ENCODE measurements at regions not wholly inside any gene's neighbourhood (a gene's known extent, or its start where the extent isn't known, plus 50 kb on each side); places are given as distances from the start of the nearest gene placed in this dataset.
"Not testable (repeated sequence)": the region's sequence is repeated elsewhere in the genome, so short reads cannot be mapped to it uniquely, and the experiment has no call there.

DNA sequence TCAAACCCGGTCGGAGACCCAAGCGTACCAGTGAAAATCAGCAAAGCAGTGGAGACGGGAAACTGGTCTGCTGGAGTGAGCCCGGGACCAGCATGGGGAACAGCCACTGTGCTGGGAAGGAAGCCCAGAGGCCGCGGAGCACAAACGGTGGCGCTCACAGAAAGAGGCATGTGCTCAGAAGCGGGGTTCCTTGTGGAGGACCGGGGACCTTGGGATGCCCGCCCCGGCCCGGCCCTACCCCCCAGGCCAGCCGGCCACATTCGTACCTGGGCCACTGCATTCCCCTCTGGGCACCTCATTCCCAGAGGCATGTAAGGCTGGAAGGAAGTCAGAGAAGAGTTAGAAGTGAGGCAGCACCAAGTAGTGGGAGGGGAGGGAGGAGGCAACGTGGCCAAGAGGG lies 79.3 kb downstream of the RFLNA start:
- TF ChIP-seq, protein P1, sequence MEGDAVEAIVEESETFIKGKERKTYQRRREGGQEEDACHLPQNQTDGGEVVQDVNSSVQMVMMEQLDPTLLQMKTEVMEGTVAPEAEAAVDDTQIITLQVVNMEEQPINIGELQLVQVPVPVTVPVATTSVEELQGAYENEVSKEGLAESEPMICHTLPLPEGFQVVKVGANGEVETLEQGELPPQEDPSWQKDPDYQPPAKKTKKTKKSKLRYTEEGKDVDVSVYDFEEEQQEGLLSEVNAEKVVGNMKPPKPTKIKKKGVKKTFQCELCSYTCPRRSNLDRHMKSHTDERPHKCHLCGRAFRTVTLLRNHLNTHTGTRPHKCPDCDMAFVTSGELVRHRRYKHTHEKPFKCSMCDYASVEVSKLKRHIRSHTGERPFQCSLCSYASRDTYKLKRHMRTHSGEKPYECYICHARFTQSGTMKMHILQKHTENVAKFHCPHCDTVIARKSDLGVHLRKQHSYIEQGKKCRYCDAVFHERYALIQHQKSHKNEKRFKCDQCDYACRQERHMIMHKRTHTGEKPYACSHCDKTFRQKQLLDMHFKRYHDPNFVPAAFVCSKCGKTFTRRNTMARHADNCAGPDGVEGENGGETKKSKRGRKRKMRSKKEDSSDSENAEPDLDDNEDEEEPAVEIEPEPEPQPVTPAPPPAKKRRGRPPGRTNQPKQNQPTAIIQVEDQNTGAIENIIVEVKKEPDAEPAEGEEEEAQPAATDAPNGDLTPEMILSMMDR (conservative IDR thresholded peaks at IDR 0.05) = no peak
- WGBS (ENCODE audit: extremely low coverage, insufficient read length, low lambda C conversion rate) = no CpG with 5 or more reads among the region's 17 CpGs
- Histone ChIP-seq H2BK12ac (ENCODE audit: insufficient read length, low read depth, low read length) (no peak overlapping the region), H3K23ac (ENCODE audit: insufficient read length, low read depth, low read length) (no peak overlapping the region), H3K79me1 (ENCODE audit: insufficient read depth, low read depth, low read length, poor library complexity, severe bottlenecking) (no peaks in the 10 kb centered on the region), H3K4ac (ENCODE audit: low read depth, low read length) (no peak overlapping the region), H3T11ph (ENCODE audit: low read length) (no peak overlapping the region), H2BK20ac (ENCODE audit: low read depth, low read length, poor library complexity, severe bottlenecking) (no peak overlapping the region), H2BK120ac (ENCODE audit: low read depth, low read length, poor library complexity, severe bottlenecking) (no peak overlapping the region), H3K27ac (ENCODE audit: insufficient read length, low read depth, low read length) (no peak overlapping the region), H3K4me2 (ENCODE audit: insufficient read depth, insufficient read length, low read length) (no peak overlapping the region), H2AK5ac (ENCODE audit: insufficient read length, low read length) (no peak overlapping the region), H3K56ac (ENCODE audit: insufficient read length, low read depth, low read length) (no peak overlapping the region), H3K23me2 (ENCODE audit: insufficient read length, low read depth, low read length, poor library complexity, severe bottlenecking) (no peaks in the 10 kb centered on the region), H2BK15ac (ENCODE audit: low read depth, low read length) (no peak overlapping the region), H3K14ac (ENCODE audit: insufficient read depth, low read length) (no peak overlapping the region), H3K27me3 (ENCODE audit: insufficient read depth, low read length) (no peaks in the 10 kb centered on the region), H4K5ac (ENCODE audit: insufficient read length, low read depth, low read length) (no peak overlapping the region), H2AFZ (ENCODE audit: low read length) (no peak overlapping the region), H3K79me2 (ENCODE audit: insufficient read depth, low read length) (no peaks in the 10 kb centered on the region), H4K20me1 (ENCODE audit: control insufficient read depth, insufficient read depth, insufficient read length) (no peaks in the 10 kb centered on the region), H4K8ac (replicated peaks; ENCODE audit: insufficient read length, low read depth, low read length) (no peak overlapping the region), H3K4me1 (ENCODE audit: insufficient read depth, low read length) (no peaks in the 10 kb centered on the region), H3K9ac (ENCODE audit: extremely low read depth, insufficient read length, low read length) (no peak overlapping the region), H2BK5ac (ENCODE audit: insufficient read length, low read length) (no peak overlapping the region), H3K9me3 (ENCODE audit: control insufficient read depth, low read depth, low read length) (no peaks in the 10 kb centered on the region), H4K91ac (ENCODE audit: insufficient read length, low read depth, low read length) (no peak overlapping the region), H3K18ac (ENCODE audit: insufficient read length, low read depth, low read length) (no peak overlapping the region)
- Mint-ChIP-seq H3K27me3 (ENCODE audit: low read depth) (no peaks in the 10 kb centered on the region), H3K9me3 (no peaks in the 10 kb centered on the region), H3K4me3 (no peak overlapping the region), H3K36me3 (ENCODE audit: insufficient read depth in 1 of 3, low read depth in 3 of 3) (peaks cover 17 to 56% (median 41%) of the 10 kb centered on the region in 3 experiments; a peak in 6 of 7 replicates), H3K4me1 (no peaks in the 10 kb centered on the region), H3K27ac (no peak overlapping the region)
- DNase-seq = no peak

DNA sequence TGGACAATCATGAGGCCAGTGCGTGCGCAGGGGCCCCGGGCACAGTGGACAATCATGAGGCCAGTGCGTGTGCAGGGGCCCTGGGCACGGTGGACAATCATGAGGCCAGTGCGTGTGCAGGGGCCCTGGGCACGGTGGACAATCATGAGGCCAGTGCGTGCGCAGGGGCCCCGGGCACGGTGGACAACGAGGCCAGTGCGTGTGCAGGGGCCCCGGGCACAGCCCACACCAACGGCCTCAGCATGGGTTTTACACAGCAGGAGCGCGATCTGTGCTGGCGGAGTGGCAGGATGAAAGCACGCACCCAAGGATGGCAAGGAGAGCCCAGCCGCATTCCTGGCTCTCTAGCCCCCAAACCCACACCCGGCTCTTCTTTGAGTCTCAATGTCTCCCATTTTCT lies 78.8 kb downstream of the RFLNA start:
- H3T11ph ChIP-seq (ENCODE audit: low read length); H2BK12ac ChIP-seq (ENCODE audit: insufficient read length, low read depth, low read length); H3K4me3 Mint-ChIP-seq; H2BK15ac ChIP-seq (ENCODE audit: low read depth, low read length); H4K5ac ChIP-seq (ENCODE audit: insufficient read length, low read depth, low read length); H3K23ac ChIP-seq (ENCODE audit: insufficient read length, low read depth, low read length); H4K91ac ChIP-seq (ENCODE audit: insufficient read length, low read depth, low read length); H2BK5ac ChIP-seq (ENCODE audit: insufficient read length, low read length); H3K27ac Mint-ChIP-seq; H3K4me2 ChIP-seq (ENCODE audit: insufficient read depth, insufficient read length, low read length); H3K14ac ChIP-seq (ENCODE audit: insufficient read depth, low read length); H3K27ac ChIP-seq (ENCODE audit: insufficient read length, low read depth, low read length); H2BK120ac ChIP-seq (ENCODE audit: low read depth, low read length, poor library complexity, severe bottlenecking); H2BK20ac ChIP-seq (ENCODE audit: low read depth, low read length, poor library complexity, severe bottlenecking); H3K27me3 ChIP-seq (ENCODE audit: insufficient read depth, low read length); H3K79me1 ChIP-seq (ENCODE audit: insufficient read depth, low read depth, low read length, poor library complexity, severe bottlenecking); DNase-seq; H2AK5ac ChIP-seq (ENCODE audit: insufficient read length, low read length); H3K4me1 ChIP-seq (ENCODE audit: insufficient read depth, low read length); H3K4ac ChIP-seq (ENCODE audit: low read depth, low read length); H4K20me1 ChIP-seq (ENCODE audit: control insufficient read depth, insufficient read depth, insufficient read length); H3K56ac ChIP-seq (ENCODE audit: insufficient read length, low read depth, low read length); H3K23me2 ChIP-seq (ENCODE audit: insufficient read length, low read depth, low read length, poor library complexity, severe bottlenecking); H3K18ac ChIP-seq (ENCODE audit: insufficient read length, low read depth, low read length); H3K9ac ChIP-seq (ENCODE audit: extremely low read depth, insufficient read length, low read length); H2AFZ ChIP-seq (ENCODE audit: low read length); H3K9me3 ChIP-seq (ENCODE audit: control insufficient read depth, low read depth, low read length); H3K27me3 Mint-ChIP-seq (ENCODE audit: low read depth); H3K79me2 ChIP-seq (ENCODE audit: insufficient read depth, low read length); H4K8ac ChIP-seq (replicated peaks; ENCODE audit: insufficient read length, low read depth, low read length); H3K4me1 Mint-ChIP-seq; H3K9me3 Mint-ChIP-seq: not testable (repeated sequence)
- WGBS (ENCODE audit: extremely low coverage, insufficient read length, low lambda C conversion rate) = no CpG with 5 or more reads among the region's 21 CpGs
- H3K36me3 Mint-ChIP-seq (ENCODE audit: insufficient read depth in 1 of 3, low read depth in 3 of 3) = peaks cover 15 to 56% (median 38%) of the 10 kb centered on the region in 3 experiments; a peak in 6 of 7 replicates

Data from H9 (cell line).